ENCODE measurements at regions not wholly inside any gene's neighbourhood (a gene's known extent, or its start where the extent isn't known, plus 50 kb on each side); places are given as distances from the start of the nearest gene placed in this dataset.
"Not testable (repeated sequence)": the region's sequence is repeated elsewhere in the genome, so short reads cannot be mapped to it uniquely, and the experiment has no call there.

DNA sequence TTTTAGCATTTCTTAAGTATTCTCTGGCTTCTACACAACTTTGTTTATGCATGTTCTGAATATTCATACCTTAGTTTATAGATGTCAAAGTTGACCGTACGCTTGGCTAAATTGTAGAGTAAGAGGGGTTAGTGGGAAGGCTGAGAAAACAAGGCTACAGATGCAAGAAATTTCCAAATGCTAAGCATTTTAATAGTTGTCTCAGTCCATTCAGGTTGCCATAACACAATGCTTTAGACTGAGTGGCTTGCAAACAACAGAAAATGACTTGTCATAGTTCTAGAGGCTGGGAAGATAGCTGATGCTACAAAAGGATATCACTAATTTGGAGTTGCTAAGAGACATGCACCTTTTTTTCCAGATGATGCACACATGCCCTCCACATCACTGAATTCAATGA, 53.0 kb upstream of the C1QTNF3 start:
- not testable (repeated sequence) for H3K27me3 ChIP-seq (ENCODE audit: insufficient read depth, insufficient read length); H3K4me3 ChIP-seq (ENCODE audit: insufficient read length, low read depth); H3K9me3 ChIP-seq (ENCODE audit: insufficient read depth, low read length); H3K4me1 ChIP-seq (ENCODE audit: insufficient read depth, insufficient read length); DNase-seq (ENCODE audit: low read depth, low spot score); H3K9ac ChIP-seq (ENCODE audit: insufficient read length, low read depth); H3K36me3 ChIP-seq (ENCODE audit: insufficient read depth, insufficient read length, low read length)

GRCh38 chr5:34099891-34100290, 56.9 kb upstream of the C1QTNF3 start:
- DNase-seq (ENCODE audit: low read depth, low spot score); H3K9ac ChIP-seq (ENCODE audit: insufficient read length, low read depth); H3K27me3 ChIP-seq (ENCODE audit: insufficient read depth, insufficient read length); H3K36me3 ChIP-seq (ENCODE audit: insufficient read depth, insufficient read length, low read length); H3K9me3 ChIP-seq (ENCODE audit: insufficient read depth, low read length); H3K4me3 ChIP-seq (ENCODE audit: insufficient read length, low read depth); H3K4me1 ChIP-seq (ENCODE audit: insufficient read depth, insufficient read length): not testable (repeated sequence)

GRCh38 chr5:34101567-34101966, 58.6 kb upstream of the C1QTNF3 start:
- H3K27me3 ChIP-seq (ENCODE audit: insufficient read depth, insufficient read length); H3K9ac ChIP-seq (ENCODE audit: insufficient read length, low read depth); H3K4me3 ChIP-seq (ENCODE audit: insufficient read length, low read depth); H3K4me1 ChIP-seq (ENCODE audit: insufficient read depth, insufficient read length); H3K36me3 ChIP-seq (ENCODE audit: insufficient read depth, insufficient read length, low read length); DNase-seq (ENCODE audit: low read depth, low spot score); H3K9me3 ChIP-seq (ENCODE audit: insufficient read depth, low read length): not testable (repeated sequence)

DNA sequence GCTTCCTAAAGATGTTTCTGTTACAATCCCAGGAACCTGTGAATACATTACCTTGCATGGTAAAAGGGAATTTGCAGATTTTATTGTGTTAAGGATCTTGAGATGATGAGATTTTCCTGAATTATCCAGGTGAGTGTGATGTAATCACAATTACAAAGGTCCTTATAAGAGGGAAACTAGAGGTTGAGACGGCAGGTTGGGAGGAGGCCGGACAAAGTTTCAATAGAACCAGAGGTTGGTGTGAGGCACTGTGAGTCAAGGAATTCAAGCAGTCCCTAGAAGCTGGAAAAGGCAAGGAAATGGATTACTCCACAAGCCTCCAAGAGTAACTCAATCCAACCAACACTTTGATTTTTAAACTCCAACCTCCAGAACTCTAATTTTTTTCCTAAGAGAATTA, 65.9 kb upstream of the C1QTNF3 start:
- not testable (repeated sequence) for H3K4me3 ChIP-seq (ENCODE audit: insufficient read length, low read depth); H3K4me1 ChIP-seq (ENCODE audit: insufficient read depth, insufficient read length); H3K36me3 ChIP-seq (ENCODE audit: insufficient read depth, insufficient read length, low read length); H3K27me3 ChIP-seq (ENCODE audit: insufficient read depth, insufficient read length); DNase-seq (ENCODE audit: low read depth, low spot score); H3K9me3 ChIP-seq (ENCODE audit: insufficient read depth, low read length); H3K9ac ChIP-seq (ENCODE audit: insufficient read length, low read depth)

DNA sequence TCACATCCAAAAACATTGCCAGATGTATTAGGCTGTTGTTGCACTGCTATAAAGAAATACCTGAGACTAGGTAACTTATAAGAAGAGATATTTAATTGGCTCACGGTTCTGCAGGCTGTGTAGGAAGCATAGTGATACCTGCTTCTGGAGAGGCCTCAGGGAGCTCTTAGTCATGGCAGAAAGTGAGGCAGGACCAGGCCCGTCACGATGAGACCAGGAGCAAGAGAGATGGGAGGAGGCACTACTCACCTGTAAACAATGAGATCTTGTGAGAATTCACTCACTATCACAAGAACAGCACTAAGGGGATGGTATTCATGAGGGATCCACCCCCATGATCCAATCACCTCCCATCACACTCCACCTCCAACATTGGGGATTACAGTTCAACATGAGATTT, 81.3 kb upstream of the C1QTNF3 start:
- not testable (repeated sequence) for H3K9ac ChIP-seq (ENCODE audit: insufficient read length, low read depth); H3K36me3 ChIP-seq (ENCODE audit: insufficient read depth, insufficient read length, low read length); H3K27me3 ChIP-seq (ENCODE audit: insufficient read depth, insufficient read length); DNase-seq (ENCODE audit: low read depth, low spot score); H3K4me3 ChIP-seq (ENCODE audit: insufficient read length, low read depth); H3K4me1 ChIP-seq (ENCODE audit: insufficient read depth, insufficient read length); H3K9me3 ChIP-seq (ENCODE audit: insufficient read depth, low read length)

- not testable (repeated sequence) for H3K9ac ChIP-seq (ENCODE audit: insufficient read length, low read depth); H3K4me1 ChIP-seq (ENCODE audit: insufficient read depth, insufficient read length); H3K9me3 ChIP-seq (ENCODE audit: insufficient read depth, low read length); DNase-seq (ENCODE audit: low read depth, low spot score); H3K36me3 ChIP-seq (ENCODE audit: insufficient read depth, insufficient read length, low read length); H3K27me3 ChIP-seq (ENCODE audit: insufficient read depth, insufficient read length); H3K4me3 ChIP-seq (ENCODE audit: insufficient read length, low read depth)
Observed at GRCh38 chr5:34125354-34125753, 82.3 kb upstream of the C1QTNF3 start.

- H3K27me3 ChIP-seq (ENCODE audit: insufficient read depth, insufficient read length); H3K9me3 ChIP-seq (ENCODE audit: insufficient read depth, low read length); DNase-seq (ENCODE audit: low read depth, low spot score); H3K4me1 ChIP-seq (ENCODE audit: insufficient read depth, insufficient read length); H3K36me3 ChIP-seq (ENCODE audit: insufficient read depth, insufficient read length, low read length); H3K9ac ChIP-seq (ENCODE audit: insufficient read length, low read depth); H3K4me3 ChIP-seq (ENCODE audit: insufficient read length, low read depth): not testable (repeated sequence)
Observed at GRCh38 chr5:34126741-34127140, 83.7 kb upstream of the C1QTNF3 start.

DNA sequence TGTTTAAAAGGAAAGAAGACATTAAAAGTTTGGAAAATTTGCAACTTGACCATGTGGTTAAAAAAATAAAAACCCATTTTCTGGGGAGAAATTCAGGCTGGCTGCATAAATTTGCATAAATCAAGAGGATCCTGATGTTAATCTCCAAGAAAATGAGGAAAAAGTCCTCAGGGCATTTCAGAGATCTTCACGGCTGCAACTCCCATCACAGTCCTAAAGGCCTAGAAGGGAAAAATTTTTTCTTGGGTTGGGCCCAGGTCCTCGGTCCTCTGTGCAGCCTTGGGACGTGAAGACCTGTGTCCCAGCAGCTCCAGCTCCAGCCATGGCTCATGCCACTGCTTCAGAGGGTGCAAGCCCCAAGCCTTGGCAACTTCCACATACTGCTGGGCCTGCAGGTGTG, 84.8 kb upstream of the C1QTNF3 start:
- H3K36me3 ChIP-seq (ENCODE audit: insufficient read depth, insufficient read length, low read length); DNase-seq (ENCODE audit: low read depth, low spot score): not testable (repeated sequence)

GRCh38 chr5:34128890-34129289, 85.9 kb upstream of the C1QTNF3 start:
- not testable (repeated sequence) for H3K9ac ChIP-seq (ENCODE audit: insufficient read length, low read depth); H3K4me1 ChIP-seq (ENCODE audit: insufficient read depth, insufficient read length); H3K9me3 ChIP-seq (ENCODE audit: insufficient read depth, low read length); H3K27me3 ChIP-seq (ENCODE audit: insufficient read depth, insufficient read length); H3K36me3 ChIP-seq (ENCODE audit: insufficient read depth, insufficient read length, low read length); H3K4me3 ChIP-seq (ENCODE audit: insufficient read length, low read depth); DNase-seq (ENCODE audit: low read depth, low spot score)

More for the DNA sequence above, 84.8 kb upstream of the C1QTNF3 start:
- H3K4me1 ChIP-seq (ENCODE audit: insufficient read depth, insufficient read length); H3K9me3 ChIP-seq (ENCODE audit: insufficient read depth, low read length); H3K27me3 ChIP-seq (ENCODE audit: insufficient read depth, insufficient read length); H3K9ac ChIP-seq (ENCODE audit: insufficient read length, low read depth); H3K4me3 ChIP-seq (ENCODE audit: insufficient read length, low read depth): not testable (repeated sequence)

DNA sequence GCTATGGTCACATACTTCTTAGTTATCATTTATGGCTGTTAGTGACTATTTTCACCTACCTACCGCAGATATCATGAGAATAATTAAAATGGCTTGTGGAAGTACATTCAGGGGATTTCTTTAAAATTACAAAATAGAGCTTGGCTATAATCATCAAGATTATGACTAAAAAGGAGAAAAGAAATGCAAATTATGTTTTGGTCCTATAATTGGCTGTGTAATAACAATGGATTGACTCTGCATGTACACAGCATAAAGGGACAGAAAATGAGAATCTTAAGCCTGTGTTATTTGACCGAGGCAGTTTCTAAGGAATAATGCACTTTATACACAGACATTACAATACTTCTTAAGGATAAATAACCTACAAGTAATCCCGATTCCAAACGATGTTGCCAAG, 112.0 kb upstream of the C1QTNF3 start:
- DNase-seq (ENCODE audit: low read depth, low spot score); H3K9me3 ChIP-seq (ENCODE audit: insufficient read depth, low read length); H3K4me1 ChIP-seq (ENCODE audit: insufficient read depth, insufficient read length); H3K27me3 ChIP-seq (ENCODE audit: insufficient read depth, insufficient read length); H3K4me3 ChIP-seq (ENCODE audit: insufficient read length, low read depth); H3K9ac ChIP-seq (ENCODE audit: insufficient read length, low read depth); H3K36me3 ChIP-seq (ENCODE audit: insufficient read depth, insufficient read length, low read length): not testable (repeated sequence)

- H3K4me1 ChIP-seq (ENCODE audit: insufficient read depth, insufficient read length); H3K36me3 ChIP-seq (ENCODE audit: insufficient read depth, insufficient read length, low read length); H3K4me3 ChIP-seq (ENCODE audit: insufficient read length, low read depth); DNase-seq (ENCODE audit: low read depth, low spot score); H3K9ac ChIP-seq (ENCODE audit: insufficient read length, low read depth); H3K9me3 ChIP-seq (ENCODE audit: insufficient read depth, low read length); H3K27me3 ChIP-seq (ENCODE audit: insufficient read depth, insufficient read length): not testable (repeated sequence)
Observed at GRCh38 chr5:34156703-34157414, 113.8 kb upstream of the C1QTNF3 start.

DNA sequence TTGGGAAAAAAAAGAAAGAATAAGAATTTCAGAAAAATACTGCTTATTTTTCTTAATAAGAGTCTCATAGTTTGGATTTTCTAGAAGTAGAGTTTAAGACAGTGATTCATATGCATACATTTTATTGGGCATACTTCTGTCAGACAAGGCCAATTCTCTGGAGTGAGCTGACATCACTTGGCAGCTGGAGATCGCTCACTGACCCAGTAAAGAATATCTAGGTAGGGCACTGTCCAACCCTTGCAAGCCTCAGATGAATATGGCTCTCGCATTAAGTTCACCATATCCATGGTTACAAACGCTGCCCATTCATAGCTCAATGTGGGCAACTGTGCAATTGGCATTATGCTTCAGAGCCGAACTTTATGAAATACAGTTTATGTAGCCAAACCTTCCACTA, 117.9 kb upstream of the C1QTNF3 start:
- not testable (repeated sequence) for H3K36me3 ChIP-seq (ENCODE audit: insufficient read depth, insufficient read length, low read length); H3K4me3 ChIP-seq (ENCODE audit: insufficient read length, low read depth); H3K9ac ChIP-seq (ENCODE audit: insufficient read length, low read depth); DNase-seq (ENCODE audit: low read depth, low spot score); H3K9me3 ChIP-seq (ENCODE audit: insufficient read depth, low read length); H3K27me3 ChIP-seq (ENCODE audit: insufficient read depth, insufficient read length); H3K4me1 ChIP-seq (ENCODE audit: insufficient read depth, insufficient read length)

Measured in NT2/D1 (cell line).